IPS-NIHi11 (cell line): ENCODE measurements at regions not wholly inside any gene's neighbourhood (a gene's known extent, or its start where the extent isn't known, plus 50 kb on each side); places are given as distances from the start of the nearest gene placed in this dataset.
"Not testable (repeated sequence)": the region's sequence is repeated elsewhere in the genome, so short reads cannot be mapped to it uniquely, and the experiment has no call there.

Source experiments
- DNase-seq: peaks from one replicate; pipeline ENCODE4 v3.0.0; 2012; ENCODE audit warnings: mixed read lengths, low spot score

DNA sequence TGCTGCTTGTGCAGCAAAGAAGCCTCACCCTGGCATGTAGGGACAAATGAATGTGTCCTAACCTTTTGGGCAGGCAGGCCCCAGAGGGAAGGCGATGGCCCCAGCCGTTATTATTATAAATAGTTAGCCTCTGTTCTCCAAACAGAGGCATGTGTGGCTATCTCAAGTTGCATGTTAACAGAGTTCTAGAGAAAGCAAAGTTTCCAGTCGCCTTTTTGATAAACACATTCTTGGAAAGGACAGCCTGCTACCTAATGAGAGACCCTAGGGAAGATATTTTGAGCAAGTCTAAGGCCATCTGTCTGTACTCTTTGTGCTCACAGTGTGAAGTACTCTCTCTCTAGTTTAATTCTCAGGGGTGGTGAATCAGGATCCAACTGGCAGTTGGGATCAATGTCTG is 97.4 kb upstream of the FHL2 start:
- no peak for DNase-seq

DNA sequence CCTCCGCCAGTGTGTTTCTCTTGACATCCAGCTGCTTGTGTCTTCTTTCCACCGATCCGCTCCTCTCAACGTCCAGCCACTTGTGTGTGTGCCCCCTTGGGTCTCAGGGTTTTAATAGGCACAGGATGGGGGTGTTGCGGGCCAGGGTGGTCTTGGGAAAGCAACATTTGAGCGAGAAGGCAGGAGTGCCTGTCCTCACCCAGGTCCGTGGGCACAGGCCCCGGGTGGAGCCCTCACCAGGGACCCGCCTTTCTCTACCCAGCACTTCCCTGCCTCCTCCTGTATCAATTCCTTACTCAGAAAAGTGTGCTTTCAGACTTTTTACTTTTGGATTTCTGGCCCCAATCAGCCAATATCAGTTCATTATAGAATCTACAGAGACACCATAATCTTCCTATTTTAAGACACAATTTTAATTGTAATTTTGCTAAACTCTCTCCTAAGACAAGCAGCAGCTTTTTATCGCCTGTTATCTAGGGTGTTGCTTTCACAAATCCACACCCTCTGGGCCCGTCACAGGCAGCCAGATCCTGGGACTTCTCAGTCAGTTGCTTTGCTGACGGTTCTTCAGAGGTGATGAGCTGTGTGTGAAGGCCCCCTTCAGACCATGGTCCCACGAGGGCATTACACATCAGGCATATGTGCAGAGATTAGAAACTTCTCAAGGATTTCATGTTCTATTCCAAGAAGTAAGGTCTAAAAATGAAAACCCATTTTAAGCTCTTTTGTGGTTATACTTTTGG is 96.0 kb upstream of the FHL2 start:
- DNase-seq = no peak

DNA sequence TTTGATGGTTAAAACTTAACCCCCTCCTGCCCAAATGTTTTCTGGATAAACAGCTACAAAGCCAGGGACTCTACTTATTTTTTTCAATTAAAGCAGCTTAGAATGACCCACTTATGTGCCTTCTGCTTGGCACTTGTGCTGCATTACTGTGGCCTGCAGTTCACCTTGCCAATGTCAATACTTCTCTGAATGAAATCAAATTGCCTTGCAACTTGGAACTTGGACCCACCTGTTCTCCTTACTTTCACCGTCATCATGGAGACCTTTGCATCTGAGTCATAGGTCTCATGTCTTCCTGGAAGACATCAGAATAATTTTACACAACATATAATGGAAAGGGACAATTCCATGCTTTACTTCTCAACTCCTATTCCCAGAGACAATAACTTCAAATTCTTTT is 92.1 kb upstream of the FHL2 start:
- no peak for DNase-seq

DNA sequence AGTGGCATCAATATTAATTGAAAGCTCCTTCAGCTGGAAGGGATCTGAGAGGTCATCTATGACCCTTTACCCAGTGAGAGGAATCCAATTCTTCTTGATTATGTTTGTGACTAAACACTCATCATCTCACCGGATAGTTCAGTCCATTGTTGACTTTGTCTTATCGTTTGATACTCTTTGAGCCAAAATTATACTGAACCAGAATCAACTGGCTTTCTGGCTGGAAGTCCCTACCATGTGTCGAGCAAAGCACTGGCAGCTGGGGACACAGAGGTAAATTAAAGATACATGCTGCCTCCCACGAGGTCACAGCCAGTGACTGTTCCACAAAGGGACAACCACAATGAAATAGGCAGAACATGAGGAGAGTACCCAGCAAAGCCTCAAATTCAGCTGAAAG is 91.4 kb upstream of the FHL2 start:
- no peak for DNase-seq

DNA sequence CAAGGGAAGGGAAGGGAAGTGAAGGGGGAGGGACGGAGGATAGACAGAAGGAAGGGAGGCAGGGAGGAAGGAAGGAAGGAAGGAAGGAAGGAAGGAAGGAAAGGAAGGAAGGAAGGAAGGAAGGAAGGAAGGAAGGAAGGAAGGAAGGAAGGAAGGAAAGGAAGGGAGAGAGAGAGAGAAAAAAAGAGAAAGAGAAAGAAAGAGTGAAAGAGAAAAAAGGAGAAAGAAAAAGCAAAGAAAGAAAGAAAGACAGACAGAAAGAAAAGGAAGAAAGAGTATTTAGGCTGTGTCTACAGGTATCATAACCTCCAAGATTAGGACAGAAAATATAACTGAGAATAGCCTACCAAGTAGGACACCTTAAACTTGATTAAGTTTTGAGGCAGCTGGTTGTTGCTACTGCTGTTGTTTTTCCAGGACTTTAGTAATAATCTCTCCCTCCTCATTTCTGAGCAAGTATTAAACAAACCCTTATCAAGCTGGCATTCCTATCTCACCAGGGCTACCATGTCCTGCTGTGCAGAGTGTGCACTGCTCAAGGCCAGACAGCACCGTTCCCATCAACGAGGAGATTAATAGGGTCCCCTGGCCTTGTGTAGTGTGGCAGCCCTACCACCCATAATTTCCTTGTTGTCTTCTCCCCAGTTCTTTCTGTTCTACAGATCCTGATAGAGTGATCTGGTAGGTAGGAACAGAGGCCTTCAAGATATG is 90.5 kb upstream of the FHL2 start:
- no peak for DNase-seq

DNA sequence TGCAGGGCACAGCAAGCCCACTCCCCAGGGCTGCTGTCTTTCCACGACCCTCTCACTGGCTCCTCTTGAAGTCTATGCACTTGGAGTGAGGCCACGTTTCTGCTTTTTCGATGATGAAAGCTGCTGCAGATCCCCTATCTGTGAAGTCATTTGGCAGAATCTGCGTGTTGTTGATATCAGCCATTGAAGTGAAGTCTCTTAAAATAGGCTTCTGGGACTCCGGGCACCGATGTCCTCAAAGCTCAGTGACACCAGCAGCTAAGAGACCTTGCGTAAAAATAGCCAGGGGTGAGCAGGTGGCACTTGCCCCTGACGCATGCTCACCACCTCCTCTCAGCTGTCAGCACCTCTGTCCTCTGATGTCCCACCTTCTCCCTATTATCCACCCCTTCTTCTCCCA is 89.4 kb upstream of the FHL2 start:
- DNase-seq = no peak

DNA sequence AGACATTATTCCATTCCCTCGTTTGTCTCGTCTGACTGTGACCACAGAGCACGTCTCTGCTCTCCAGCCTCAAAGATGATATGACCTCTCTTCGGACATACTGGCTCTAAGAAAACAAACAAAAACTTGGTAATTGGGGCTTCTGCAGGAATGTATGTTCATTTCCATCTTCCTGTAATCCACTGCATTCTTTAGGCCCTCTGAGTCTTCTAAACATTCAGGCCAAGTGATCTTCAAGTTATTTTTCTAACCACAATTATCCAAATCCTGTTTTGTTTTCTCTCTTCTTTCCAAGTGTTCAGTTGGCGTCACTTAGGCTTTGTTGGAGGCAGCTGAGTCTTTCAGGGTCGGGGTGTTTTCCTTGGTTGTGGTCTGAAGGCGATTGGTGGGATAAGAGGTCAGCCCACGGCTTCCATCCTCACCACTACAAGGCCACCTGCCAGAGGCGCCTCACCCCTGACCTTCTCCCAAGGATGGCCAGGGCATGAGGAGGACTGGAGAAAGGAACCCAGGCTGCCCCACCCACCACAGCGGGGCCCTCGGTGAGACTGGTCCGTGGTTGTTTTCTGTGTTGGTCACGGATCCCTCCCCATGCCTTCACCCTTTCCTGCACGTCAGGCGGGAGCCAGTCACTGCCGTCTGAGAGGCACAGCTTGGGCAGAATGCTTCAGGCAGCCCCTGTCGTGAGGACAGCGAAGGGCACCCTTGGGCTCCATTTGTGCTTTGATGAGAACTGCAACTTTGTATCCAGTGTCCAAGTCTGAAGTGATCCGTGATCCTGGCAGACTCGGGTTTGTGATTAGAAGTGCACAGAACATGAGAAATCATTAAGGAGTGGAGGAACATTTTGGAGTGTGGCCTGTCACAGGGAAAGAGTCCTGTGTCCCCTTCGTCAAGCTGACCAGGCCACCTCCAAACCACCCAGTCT is 88.6 kb upstream of the FHL2 start:
- DNase-seq = no peak

DNA sequence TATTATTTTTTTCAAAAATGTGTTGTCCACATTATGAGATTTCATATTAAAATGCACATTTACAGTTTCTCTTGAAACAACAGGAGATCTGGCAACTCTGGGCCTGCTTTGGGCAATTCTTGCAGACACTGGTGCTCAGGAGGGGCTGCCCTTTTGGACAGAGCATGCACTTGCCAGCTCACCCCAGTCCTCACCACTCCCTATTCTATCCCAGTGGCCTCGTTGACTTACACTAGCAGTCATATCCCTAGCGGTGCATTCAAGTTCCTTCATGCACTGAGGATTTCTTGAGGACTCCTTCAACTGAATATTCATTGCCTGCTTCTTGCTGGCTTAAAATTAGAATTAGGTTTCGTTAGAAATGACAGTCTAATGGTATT is 87.9 kb upstream of the FHL2 start:
- no peak for DNase-seq

DNA sequence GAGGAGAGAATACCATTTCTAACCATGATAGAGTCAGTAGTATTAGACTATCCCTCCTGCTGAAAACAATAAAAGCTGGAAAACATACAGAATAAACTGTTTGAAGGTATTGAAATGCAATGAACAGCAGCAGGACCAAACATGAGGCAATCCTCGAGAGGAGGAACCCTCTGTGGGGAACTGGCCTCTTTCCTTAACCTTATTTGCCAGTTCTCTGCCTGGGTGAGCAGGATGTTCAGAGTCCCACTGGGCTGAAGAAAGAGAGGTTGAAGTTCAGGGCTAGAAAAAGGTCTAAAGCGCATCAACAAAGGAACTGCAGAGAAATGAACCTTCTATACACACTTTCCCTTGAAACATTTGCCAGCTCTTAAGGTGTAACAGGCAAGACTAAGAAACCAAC is 79.8 kb upstream of the FHL2 start:
- no peak for DNase-seq

DNA sequence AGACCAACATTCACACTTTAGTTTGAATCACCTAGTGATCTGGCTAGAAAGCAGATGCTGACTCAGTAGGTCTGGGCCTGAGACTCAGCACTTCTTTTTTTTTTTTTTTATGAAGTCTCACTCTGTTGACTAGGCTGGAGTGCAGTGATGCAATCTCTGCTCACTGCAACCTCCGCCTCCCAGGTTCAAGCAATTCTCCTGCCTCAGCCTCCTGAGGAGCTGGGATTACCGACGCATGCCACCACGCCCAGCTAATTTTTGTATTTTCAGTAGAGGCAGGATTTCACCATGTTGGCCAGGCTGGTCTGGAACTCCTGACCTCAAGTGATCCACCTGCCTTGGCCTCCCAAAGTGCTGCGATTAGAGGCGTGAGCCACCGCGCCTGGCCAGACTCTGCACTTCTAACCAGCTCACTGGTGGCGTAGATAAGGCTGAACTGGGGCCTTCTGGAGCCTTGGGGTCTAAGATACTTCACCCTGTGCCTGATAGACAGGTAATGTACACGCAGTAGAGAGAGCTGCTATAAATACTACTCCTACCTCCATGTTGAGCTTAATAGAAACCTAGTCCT is 78.3 kb upstream of the FHL2 start:
- not testable (repeated sequence) for DNase-seq

DNA sequence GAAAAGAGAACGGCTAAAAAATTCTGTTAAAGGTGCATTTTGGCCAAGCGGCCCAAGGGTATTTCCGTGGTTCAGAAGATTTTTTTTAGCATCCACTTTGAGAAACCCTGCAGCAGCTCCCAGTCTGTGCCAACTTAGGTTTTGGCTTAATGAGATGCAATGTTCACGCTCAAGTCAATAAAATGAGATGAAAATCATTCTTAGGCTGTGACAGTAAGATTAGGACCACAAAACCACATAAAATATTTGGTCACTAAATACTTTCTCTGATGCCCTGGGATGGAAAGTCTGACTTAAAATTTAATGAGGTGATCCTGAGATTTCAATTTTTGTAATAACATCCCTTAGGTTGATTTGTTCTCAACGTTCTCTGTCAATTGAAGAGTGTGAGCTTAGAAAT is 74.2 kb upstream of the FHL2 start:
- no peak for DNase-seq

DNA sequence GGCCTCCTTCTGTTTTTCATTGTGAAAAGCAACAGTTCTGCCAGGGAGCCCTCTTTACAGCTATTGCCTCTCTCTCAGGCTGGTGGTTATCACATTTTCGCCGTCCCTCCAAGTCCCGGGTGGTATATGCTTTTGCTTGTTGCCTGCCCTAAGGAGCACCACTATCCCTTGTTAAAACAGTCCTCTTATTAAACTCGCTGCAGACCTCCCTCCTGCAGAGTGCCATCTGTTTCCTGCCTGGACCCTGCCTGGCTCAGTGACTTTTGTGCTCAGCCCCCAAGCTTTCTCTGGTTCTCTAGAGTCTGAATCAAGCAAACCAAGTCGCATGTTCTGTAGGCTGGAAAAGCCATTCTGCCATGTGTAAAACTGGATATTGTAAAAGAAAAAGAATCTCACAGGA is 72.1 kb upstream of the FHL2 start:
- DNase-seq = no peak

DNA sequence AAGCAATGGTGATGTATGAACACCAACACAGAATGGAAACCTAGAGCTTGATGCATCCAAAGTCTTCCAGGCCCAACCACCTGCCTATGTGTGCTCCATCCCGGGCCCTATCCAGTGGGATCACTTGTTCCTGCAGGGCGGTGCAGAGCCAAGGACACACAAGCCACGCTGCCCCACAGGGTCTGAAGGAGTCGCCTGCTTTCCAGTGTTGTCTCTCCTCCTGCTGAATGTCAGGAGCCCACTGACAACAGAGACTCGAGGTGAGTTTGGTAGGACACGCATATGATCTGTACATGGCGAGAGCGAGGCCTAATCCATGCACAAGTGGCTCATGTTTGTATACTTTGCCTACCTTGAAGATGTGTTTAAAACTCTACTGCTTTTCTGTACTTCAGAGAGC is 70.9 kb upstream of the FHL2 start:
- no peak for DNase-seq

DNA sequence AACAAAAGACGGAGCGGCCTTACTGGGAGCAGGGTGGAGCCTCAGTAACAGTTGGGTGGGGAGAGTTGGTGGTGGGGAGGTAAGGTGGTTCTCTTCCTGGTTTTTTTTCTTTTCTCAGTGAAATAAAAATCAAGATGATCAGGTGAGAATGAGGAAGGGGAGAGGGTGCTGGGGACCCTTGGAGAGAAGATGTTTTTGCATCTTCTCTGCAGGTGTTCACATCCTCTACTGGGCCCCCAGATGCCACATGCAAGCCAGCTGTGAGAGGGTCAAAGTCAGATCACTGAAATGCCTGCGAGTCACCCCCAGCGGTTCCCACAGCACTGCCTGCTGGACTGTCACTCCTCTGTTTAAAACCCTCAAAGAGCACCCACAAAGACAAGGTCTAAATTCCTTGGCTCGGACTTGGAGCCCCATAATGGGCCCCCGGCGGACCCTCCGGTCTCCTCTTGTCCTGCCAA is 69.8 kb upstream of the FHL2 start:
- no peak for DNase-seq

DNA sequence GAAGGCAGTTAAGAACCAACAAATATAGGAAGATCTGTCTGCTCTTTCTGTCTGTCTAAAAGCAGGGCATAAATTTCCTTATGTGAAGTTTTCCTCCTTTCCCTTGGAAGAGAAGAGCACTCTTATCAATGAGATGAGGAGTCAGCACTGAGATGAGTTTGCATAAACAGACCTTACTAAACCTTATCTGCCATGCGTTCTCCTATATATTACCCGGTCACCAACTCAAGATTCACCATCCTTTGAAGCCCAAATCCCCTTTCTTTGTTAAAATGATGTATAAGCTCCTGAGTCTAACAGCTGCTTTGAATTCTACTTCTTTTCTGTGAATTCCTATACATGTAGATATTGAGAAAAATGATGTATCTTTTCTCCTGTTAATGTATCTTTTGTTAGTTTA is 65.5 kb upstream of the FHL2 start:
- no peak for DNase-seq

DNA sequence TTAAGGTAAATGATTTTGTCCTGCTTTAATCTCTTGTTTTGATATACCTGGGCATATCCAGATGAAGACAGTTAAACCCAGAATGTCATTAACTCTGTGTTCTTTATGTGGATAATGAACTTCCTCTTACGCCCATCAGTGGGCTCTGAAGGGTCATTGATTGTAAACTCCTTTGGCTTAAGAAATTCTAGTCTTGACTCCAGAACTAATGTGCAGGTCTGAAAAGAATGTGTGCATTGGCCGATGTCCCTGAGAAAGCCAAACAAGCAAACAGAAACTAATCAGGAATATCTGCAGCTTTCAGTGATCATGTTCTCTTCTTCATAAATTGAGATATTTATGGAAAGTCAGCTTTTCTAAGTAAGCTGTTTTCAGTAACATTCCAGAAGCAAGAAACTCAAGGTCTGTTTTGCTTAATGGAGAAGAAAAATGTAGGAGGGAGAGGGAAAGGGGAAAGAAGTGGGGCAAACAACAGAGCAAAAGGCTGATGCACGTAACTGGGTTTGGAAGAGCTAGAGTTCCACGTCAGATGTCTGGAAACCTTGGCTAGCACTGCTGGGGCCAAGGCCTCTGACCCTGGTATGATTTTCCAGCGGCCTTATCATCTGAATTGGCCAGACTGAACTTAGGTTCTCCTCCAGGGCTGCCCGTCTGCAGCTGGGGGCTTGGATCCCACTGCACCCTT is 61.3 kb upstream of the FHL2 start:
- no peak for DNase-seq

DNA sequence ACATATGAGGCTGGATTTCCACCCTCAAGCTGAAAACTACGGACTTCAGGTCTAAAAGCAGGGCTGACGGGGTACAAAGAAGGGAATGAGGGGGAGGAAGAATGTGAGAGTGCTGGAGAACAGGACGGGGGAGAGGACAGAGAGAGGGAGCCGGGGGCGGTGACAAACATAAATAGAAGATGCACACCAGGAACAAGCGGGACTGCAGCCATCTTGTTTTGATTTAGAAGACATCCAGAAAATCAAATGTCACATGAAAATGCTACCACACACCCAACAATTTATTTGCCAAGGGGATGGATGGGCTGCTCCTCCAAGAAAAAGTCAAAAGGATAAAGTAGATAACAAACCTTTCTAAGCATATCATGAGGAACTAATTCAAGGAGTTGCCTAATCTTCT is 59.2 kb upstream of the FHL2 start:
- no peak for DNase-seq

DNA sequence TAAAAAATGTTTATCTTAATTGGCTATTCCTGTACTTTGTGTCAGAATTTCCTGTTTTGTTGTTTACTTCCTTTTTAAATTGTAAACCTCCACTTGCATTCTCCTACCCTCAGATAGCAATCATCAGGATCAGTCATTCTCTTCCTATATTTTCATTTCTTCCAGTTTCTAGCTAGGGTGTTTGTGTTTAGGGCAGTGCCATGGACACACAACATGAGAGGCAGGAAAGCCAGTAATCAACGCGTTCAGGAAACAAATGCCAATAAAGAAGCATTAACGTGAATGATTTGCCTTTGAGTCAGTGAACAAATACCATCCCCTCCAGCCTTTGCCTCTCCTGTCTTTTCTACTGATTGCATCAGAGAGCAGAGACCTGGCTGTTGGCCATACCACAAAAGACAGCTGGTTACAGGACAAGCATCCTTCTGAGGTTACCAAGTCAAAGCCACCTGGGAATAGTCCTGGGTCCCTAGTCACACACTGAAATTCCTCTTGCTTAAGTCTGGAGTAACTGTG is 56.7 kb upstream of the FHL2 start:
- DNase-seq = no peak

DNA sequence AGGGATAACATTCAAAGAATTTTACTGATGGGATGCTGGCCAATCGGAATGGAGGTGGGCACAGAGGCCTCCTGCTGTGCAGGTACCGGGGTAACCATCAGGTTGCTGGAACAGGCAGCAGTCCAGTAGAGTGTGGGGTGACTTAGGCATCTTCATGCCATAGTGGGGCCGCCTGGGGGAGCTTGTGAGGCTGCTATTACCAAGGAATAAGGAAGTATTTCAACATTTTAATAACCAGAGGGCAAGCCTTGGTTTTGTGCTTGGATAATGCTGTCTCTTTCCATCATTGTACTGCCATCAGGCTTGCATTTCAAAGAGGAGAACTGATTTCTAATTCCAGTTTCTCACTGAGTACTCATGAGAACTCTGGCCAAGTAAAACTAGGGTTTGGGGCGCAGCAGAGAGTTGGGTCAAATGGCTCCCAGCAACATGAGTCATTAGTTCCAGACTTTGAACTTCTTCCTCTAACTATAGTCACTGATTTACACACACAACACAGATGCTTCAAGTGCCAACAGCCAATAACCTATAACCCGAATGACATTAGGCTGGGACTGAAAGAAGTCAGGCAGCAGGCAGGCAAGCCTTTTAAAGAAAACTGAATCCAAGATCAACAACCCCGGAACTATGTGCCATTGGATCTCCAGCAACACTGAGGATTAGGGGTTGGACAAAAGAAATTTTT is 56.1 kb upstream of the FHL2 start:
- DNase-seq = peak; percentile 57

DNA sequence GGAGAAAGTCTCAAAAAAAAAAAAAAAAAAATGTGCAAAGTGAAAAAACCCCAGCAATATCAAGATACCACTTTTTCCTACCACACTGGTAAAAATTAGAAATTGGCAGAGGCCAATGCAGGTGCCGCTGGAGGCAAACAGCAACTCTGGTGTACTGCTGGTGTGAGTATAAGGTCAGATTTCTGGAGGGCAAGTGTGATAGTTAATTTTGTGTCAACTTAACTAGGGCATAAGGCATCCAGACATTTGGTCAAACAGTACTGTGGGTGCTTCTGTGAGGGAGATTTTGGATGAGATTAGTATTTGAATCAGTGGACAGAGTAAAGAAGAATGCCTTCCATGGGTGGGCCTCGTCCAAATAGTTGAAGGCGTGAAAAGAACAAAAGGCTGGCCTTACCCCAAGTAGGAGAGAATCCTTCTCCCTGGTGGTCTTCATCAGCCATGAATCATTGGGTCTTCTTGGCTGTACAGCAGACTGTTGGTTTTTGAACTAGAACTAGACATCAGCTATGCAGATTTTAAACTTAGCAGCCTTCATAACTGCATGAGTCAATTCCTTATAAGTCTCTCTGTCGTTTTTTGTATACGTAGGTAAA is 52.8 kb upstream of the FHL2 start:
- DNase-seq = no peak

DNA sequence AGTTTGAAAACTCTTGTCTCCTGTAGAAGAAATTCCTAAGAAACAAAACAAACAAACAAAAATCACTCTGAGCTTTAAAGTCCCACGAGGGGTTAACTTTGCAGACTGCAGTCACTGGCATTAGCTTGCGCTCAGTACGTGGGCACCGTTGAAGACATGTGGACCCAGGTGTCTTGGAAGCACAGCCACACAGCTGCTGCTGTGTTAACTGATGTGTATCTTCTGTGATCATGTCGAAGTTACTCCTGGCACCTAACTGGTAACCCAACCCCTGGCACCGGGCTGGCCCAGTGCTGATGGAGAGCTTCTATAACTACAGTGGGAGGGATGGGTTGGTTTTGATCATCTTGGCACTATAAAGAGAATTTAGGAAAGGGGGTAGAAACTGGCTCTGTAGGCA is 51.6 kb upstream of the FHL2 start:
- no peak for DNase-seq
